ENCODE measurements at regions not wholly inside any gene's neighbourhood (a gene's known extent, or its start where the extent isn't known, plus 50 kb on each side); places are given as distances from the start of the nearest gene placed in this dataset.
"Not testable (repeated sequence)": the region's sequence is repeated elsewhere in the genome, so short reads cannot be mapped to it uniquely, and the experiment has no call there.

- TF ChIP-seq CBX8 (IDR thresholded peaks at IDR 0.05) (no peak), FOSB (CRISPR knock-in tag; IDR thresholded peaks at IDR 0.05) (no peak), ZSCAN20 (CRISPR knock-in tag; IDR thresholded peaks at IDR 0.05) (no peak), HOXA7 (CRISPR knock-in tag; IDR thresholded peaks at IDR 0.05) (no peak)
Observed at GRCh38 chr2:131828164-131828561, 300.5 kb downstream of the CCDC74A start (continued).

- H3K27ac ChIP-seq; POLR2A ChIA-PET; H3K4me2 ChIP-seq; H3K4me1 ChIP-seq; H3K9me3 ChIP-seq; ATAC-seq; H3K4me3 ChIP-seq; CTCF ChIA-PET; FAIRE-seq; DNase-seq (ENCODE audit: low read depth in 1 of 2, low spot score in 1 of 2): not testable (repeated sequence)
- 96% methylated on average over 35 of the region's 72 CpGs for WGBS (ENCODE audit: missing lambda C conversion rate)
Observed at GRCh38 chr2:131828633-131829455, 301.2 kb downstream of the CCDC74A start.

- ATAC-seq; POLR2A ChIA-PET; FAIRE-seq; H3K4me1 ChIP-seq; H3K4me2 ChIP-seq; H3K9me3 ChIP-seq; H3K4me3 ChIP-seq; H3K27ac ChIP-seq; DNase-seq (ENCODE audit: low read depth in 1 of 2, low spot score in 1 of 2); CTCF ChIA-PET: not testable (repeated sequence)
- WGBS (ENCODE audit: missing lambda C conversion rate), result 91% methylated on average over 54 of the region's 101 CpGs
Observed at GRCh38 chr2:131829456-131830241, 302.0 kb downstream of the CCDC74A start.

GRCh38 chr2:131830242-131830945 lies 302.7 kb downstream of the CCDC74A start:
- DNase-seq (ENCODE audit: low read depth in 1 of 2, low spot score in 1 of 2); H3K9me3 ChIP-seq; H3K4me2 ChIP-seq; FAIRE-seq; POLR2A ChIA-PET; CTCF ChIA-PET; H3K4me1 ChIP-seq; H3K4me3 ChIP-seq; H3K27ac ChIP-seq: not testable (repeated sequence)
- 54% methylated on average over 3 of the region's 45 CpGs for WGBS (ENCODE audit: missing lambda C conversion rate)
- peak in 1 of 2 experiments; percentile 54; a peak in 3 of 6 replicates for ATAC-seq

- WGBS (ENCODE audit: missing lambda C conversion rate), result 90% methylated on average over 6 of the region's 10 CpGs
- POLR2A ChIA-PET; H3K4me2 ChIP-seq; H3K27ac ChIP-seq; FAIRE-seq; CTCF ChIA-PET; ATAC-seq; H3K9me3 ChIP-seq; H3K4me3 ChIP-seq; DNase-seq (ENCODE audit: low read depth in 1 of 2, low spot score in 1 of 2); H3K4me1 ChIP-seq: not testable (repeated sequence)
Observed at GRCh38 chr2:131830946-131831310, 303.2 kb downstream of the CCDC74A start.

GRCh38 chr2:131831450-131832208 lies 303.9 kb downstream of the CCDC74A start:
- ATAC-seq (peak; percentile 84 to 85), DNase-seq (ENCODE audit: low read depth in 1 of 2, low spot score in 1 of 2) (peak; percentile 5 to 27)
- POLR2A ChIA-PET, H3K27ac ChIP-seq, H3K4me2 ChIP-seq, H3K9me3 ChIP-seq, CTCF ChIA-PET, H3K4me3 ChIP-seq, H3K4me1 ChIP-seq, FAIRE-seq: not testable (repeated sequence)
- 38% methylated on average over 2 of the region's 25 CpGs for WGBS (ENCODE audit: missing lambda C conversion rate)

- peak in 1 of 2 experiments; percentile 6; a peak in 2 of 6 replicates for ATAC-seq
- DNase-seq (ENCODE audit: low read depth in 1 of 2, low spot score in 1 of 2); H3K9me3 ChIP-seq; CTCF ChIA-PET; H3K4me2 ChIP-seq; FAIRE-seq; H3K4me1 ChIP-seq; POLR2A ChIA-PET; H3K4me3 ChIP-seq; H3K27ac ChIP-seq: not testable (repeated sequence)
- WGBS (ENCODE audit: missing lambda C conversion rate), result 61% methylated on average over 5 of the region's 10 CpGs
Observed at GRCh38 chr2:131832209-131832780, 304.6 kb downstream of the CCDC74A start.

- POLR2A ChIA-PET; CTCF ChIA-PET; H3K9me3 ChIP-seq; ATAC-seq; H3K4me2 ChIP-seq; H3K4me1 ChIP-seq; FAIRE-seq; H3K27ac ChIP-seq; DNase-seq (ENCODE audit: low read depth in 1 of 2, low spot score in 1 of 2); H3K4me3 ChIP-seq: not testable (repeated sequence)
- WGBS (ENCODE audit: missing lambda C conversion rate), result 20% methylated on average over 1 of the region's 4 CpGs
Observed at GRCh38 chr2:131832917-131833316, 305.2 kb downstream of the CCDC74A start.

GRCh38 chr2:131833367-131834202 lies 305.9 kb downstream of the CCDC74A start:
- H3K4me3 ChIP-seq; ATAC-seq; DNase-seq (ENCODE audit: low read depth in 1 of 2, low spot score in 1 of 2); H3K4me2 ChIP-seq; H3K27ac ChIP-seq; H3K9me3 ChIP-seq; H3K4me1 ChIP-seq; FAIRE-seq; POLR2A ChIA-PET: not testable (repeated sequence)
- CTCF ChIA-PET, result interaction anchor here (1.0 kb wide), 1 partner anchor 32 kb away, joined by 3 read pairs; no protein-coding TSS in a partner anchor
- 82% methylated on average over 6 of the region's 24 CpGs for WGBS (ENCODE audit: missing lambda C conversion rate)

Data from A549 (cell line).